HEK293 (cell line): ENCODE measurements at regions not wholly inside any gene's neighbourhood (a gene's known extent, or its start where the extent isn't known, plus 50 kb on each side); places are given as distances from the start of the nearest gene placed in this dataset.

Source experiments
- ZNF16 ChIP-seq: fragments of 450-650 bp; formaldehyde crosslinking; IDR thresholded peaks from 2 replicates; pipeline ENCODE4 v1.5.1; 2016; ENCODE audit warnings: low read depth, missing biosample characterization, missing genetic modification characterization
- ZNF202 ChIP-seq: fragments of 450-650 bp; formaldehyde crosslinking; IDR thresholded peaks from 2 replicates; pipeline ENCODE4 v1.5.1; 2016; ENCODE audit warnings: missing biosample characterization, missing genetic modification characterization, borderline replicate concordance
- ZSCAN5A ChIP-seq: fragments of 450-650 bp; formaldehyde crosslinking; IDR thresholded peaks from 2 replicates; pipeline ENCODE4 v1.5.1; 2016; ENCODE audit warnings: missing biosample characterization, missing genetic modification characterization

- TF ChIP-seq ZSCAN5A (no peak), ZNF16 (no peak), ZNF202 (no peak)
Observed at GRCh38 chr19:31125071-31125470, 224.2 kb downstream of the TSHZ3 start.
